ENCODE measurements at regions not wholly inside any gene's neighbourhood (a gene's known extent, or its start where the extent isn't known, plus 50 kb on each side); places are given as distances from the start of the nearest gene placed in this dataset.

DNA sequence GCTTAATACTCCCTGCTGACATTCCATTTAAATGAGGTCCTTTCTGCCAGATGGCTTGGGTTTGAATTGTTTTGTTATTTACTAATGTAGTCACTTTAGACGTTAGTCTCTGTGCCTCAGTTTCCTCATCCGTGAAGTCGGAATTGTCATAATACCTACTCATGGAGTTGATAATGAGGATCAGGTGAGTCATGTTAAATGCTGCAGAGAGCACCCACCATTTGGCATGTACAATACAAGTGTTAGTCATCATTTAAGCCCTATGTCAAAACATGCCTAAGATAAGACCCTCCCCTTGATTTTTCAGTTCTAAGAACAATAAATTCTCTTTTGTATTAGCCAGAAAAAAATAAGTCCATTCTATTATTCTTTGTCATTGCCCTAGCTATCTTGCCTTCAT is 534.8 kb upstream of the HTR2C start:
- Histone ChIP-seq H3K9ac (ENCODE audit: insufficient read depth in 1 of 2, low read depth in 2 of 2, low read length in 2 of 2) (peak overlapping the region in 1 of 2 experiments; percentile 25; a peak in 1 of 4 replicates), H3K4me1 (replicated peaks in 1 of 2; ENCODE audit: control insufficient read depth in 2 of 2, insufficient read depth in 2 of 2, low read length in 2 of 2) (peaks cover 0 to 18% of the 10 kb centered on the region in 2 experiments; a peak in 3 of 5 replicates), H3K36me3 (ENCODE audit: control insufficient read depth, insufficient read depth, low read length) (peaks cover 37% of the 10 kb centered on the region), H3K9me3 (replicated peaks; ENCODE audit: control insufficient read depth, insufficient read depth, low read depth, low read length) (no peaks in the 10 kb centered on the region), H3K79me2 (ENCODE audit: control insufficient read depth, insufficient read depth, low read length) (peaks cover 71% of the 10 kb centered on the region), H3K9me1 (ENCODE audit: control insufficient read depth, insufficient read depth, low read length) (no peaks in the 10 kb centered on the region), H3K4me3 (no peak overlapping the region), H3K4me2 (ENCODE audit: insufficient read depth, low read length) (no peak overlapping the region; the same call in 1 of the 2 replicates), H2AFZ (ENCODE audit: low read depth, low read length) (no peak overlapping the region), H3K27me3 (ENCODE audit: control insufficient read depth in 2 of 2, insufficient read depth in 2 of 2, low read length in 2 of 2) (no peaks in the 10 kb centered on the region), H3K27ac (ENCODE audit: extremely low read depth, low read depth, low read length) (peak overlapping the region; percentile 56; the same call in 2 of the 3 replicates), H4K20me1 (replicated peaks; ENCODE audit: control insufficient read depth, insufficient read depth, low read length) (no peaks in the 10 kb centered on the region)
- ChIA-PET CTCF (ENCODE audit: low intra/inter-chr PET ratio) (no interaction called here), POLR2A (interaction anchor here (2.5 kb wide), 2 partner anchors 8 to 10 kb away, joined by 11 to 12 read pairs; no protein-coding TSS in a partner anchor)
- DNase-seq (ENCODE audit: extremely low read depth in 1 of 4, low spot score in 3 of 4) (peak in 2 of 4 experiments; percentile 15 to 39), ATAC-seq (peak; percentile 29; the same call in 1 of the 3 replicates), FAIRE-seq (no peak)
- no TSS peak for BruUV-seq (replicated peaks)
- intact Hi-C loops (cut with micrococcal nuclease) (no loop called here), in situ Hi-C loops (cut with MboI) (no loop called here)
- 8% methylated on average over 3 of the region's 3 CpGs for WGBS (ENCODE audit: insufficient coverage, low coverage, missing lambda C conversion rate)
- TF ChIP-seq MEIS2 (IDR thresholded peaks at IDR 0.05; ENCODE audit: partially characterized antibody), result peak; percentile 73
- TF ChIP-seq DPF2 (IDR thresholded peaks at IDR 0.05), result peak; percentile 63; the same call in 1 of the 2 replicates
- TF ChIP-seq TAF1 (IDR thresholded peaks at IDR 0.05; ENCODE audit: control insufficient read depth, extremely low read depth, insufficient read depth, low read length, severe bottlenecking), result no peak
- 0 out of 2 replicates have a peak, but pooled peaks have one; percentile 19 for TF ChIP-seq SMARCC2 (IDR thresholded peaks at IDR 0.05; ENCODE audit: low read depth)
- TF ChIP-seq ZBED1 (IDR thresholded peaks at IDR 0.05), result no peak
- 0 out of 2 replicates have a peak, but pooled peaks have one; percentile 51 for TF ChIP-seq KLF10 (CRISPR knock-in tag; IDR thresholded peaks at IDR 0.05)
- TF ChIP-seq SRF (CRISPR knock-in tag; IDR thresholded peaks at IDR 0.05), result no peak
- no peak for TF ChIP-seq ZFP36 (IDR thresholded peaks at IDR 0.05; ENCODE audit: low read depth, low read length, partially characterized antibody)
- TF ChIP-seq GABPB2 (CRISPR knock-in tag; conservative IDR thresholded peaks at IDR 0.05), result no peak
- TF ChIP-seq HES1 (IDR thresholded peaks at IDR 0.05; ENCODE audit: low read depth), result no peak
- peak; percentile 58 for TF ChIP-seq ARID1B (IDR thresholded peaks at IDR 0.05)
- TF ChIP-seq JUND (IDR thresholded peaks at IDR 0.05; ENCODE audit: borderline replicate concordance, low read depth, low read length), result peak; percentile 62
- TF ChIP-seq JUND (tag; IDR thresholded peaks at IDR 0.05; ENCODE audit: borderline replicate concordance, low read depth, low read length), result peak; percentile 72; the same call in 1 of the 3 replicates
- TF ChIP-seq, protein P1, sequence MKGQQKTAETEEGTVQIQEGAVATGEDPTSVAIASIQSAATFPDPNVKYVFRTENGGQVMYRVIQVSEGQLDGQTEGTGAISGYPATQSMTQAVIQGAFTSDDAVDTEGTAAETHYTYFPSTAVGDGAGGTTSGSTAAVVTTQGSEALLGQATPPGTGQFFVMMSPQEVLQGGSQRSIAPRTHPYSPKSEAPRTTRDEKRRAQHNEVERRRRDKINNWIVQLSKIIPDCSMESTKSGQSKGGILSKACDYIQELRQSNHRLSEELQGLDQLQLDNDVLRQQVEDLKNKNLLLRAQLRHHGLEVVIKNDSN (CRISPR knock-in tag; IDR thresholded peaks at IDR 0.05), result no peak
- no peak for TF ChIP-seq FIP1L1 (IDR thresholded peaks at IDR 0.05; ENCODE audit: low read depth, low read length, poor library complexity, severe bottlenecking)
- peak; percentile 66 for TF ChIP-seq ATF3 (IDR thresholded peaks at IDR 0.05)
- TF ChIP-seq ATF3 (CRISPR knock-in tag; conservative IDR thresholded peaks at IDR 0.05), result no peak
- TF ChIP-seq PTRF (tag; IDR thresholded peaks at IDR 0.05), result no peak
- TF ChIP-seq SMC3 (conservative IDR thresholded peaks at IDR 0.05; ENCODE audit: insufficient read depth, low read depth, low read length), result no peak
- TF ChIP-seq PHB (CRISPR knock-in tag; IDR thresholded peaks at IDR 0.05), result no peak
- no peak for TF ChIP-seq ELF1 (tag; IDR thresholded peaks at IDR 0.05)
- no peak for TF ChIP-seq ZNF316 (IDR thresholded peaks at IDR 0.05)
- TF ChIP-seq MTF1 (CRISPR knock-in tag; IDR thresholded peaks at IDR 0.05; ENCODE audit: borderline replicate concordance), result no peak
- no peak for TF ChIP-seq TGIF2 (CRISPR knock-in tag; IDR thresholded peaks at IDR 0.05)
- TF ChIP-seq RFX1 (IDR thresholded peaks at IDR 0.05), result no peak

All from K562 (cell line).